GM21529 (cell line): ENCODE measurements at regions not wholly inside any gene's neighbourhood (a gene's known extent, or its start where the extent isn't known, plus 50 kb on each side); places are given as distances from the start of the nearest gene placed in this dataset.
"Not testable (repeated sequence)": the region's sequence is repeated elsewhere in the genome, so short reads cannot be mapped to it uniquely, and the experiment has no call there.

Experiments used
- ATAC-seq: cut with Tn5 transposase; IDR thresholded peaks from one replicate; pipeline ENCODE4 v1.9.1; 2021; ENCODE audit not compliant: unreplicated experiment

- ATAC-seq: no peak
Observed at GRCh38 chr2:133867166-133867565, 298.9 kb upstream of the NCKAP5 start.

- no peak for ATAC-seq
Observed at GRCh38 chr2:133871545-133872209, 303.4 kb upstream of the NCKAP5 start.

- no peak for ATAC-seq
Observed at GRCh38 chr2:133878326-133878725, 310.1 kb upstream of the NCKAP5 start.

- ATAC-seq: no peak
Observed at GRCh38 chr2:133879703-133880102, 311.4 kb upstream of the NCKAP5 start.

- ATAC-seq: not testable (repeated sequence)
Observed at GRCh38 chr2:133882159-133882558, 313.9 kb upstream of the NCKAP5 start.

GRCh38 chr2:133884739-133885381 is 316.6 kb upstream of the NCKAP5 start:
- no peak for ATAC-seq

- ATAC-seq: no peak
Observed at GRCh38 chr2:133885847-133886246, 317.6 kb upstream of the NCKAP5 start.

- peak; percentile 93 for ATAC-seq
Observed at GRCh38 chr2:133886735-133887675, 318.7 kb upstream of the NCKAP5 start.

- no peak for ATAC-seq
Observed at GRCh38 chr2:133887676-133888040, 319.4 kb upstream of the NCKAP5 start.

GRCh38 chr2:133888107-133888506 is 319.8 kb upstream of the NCKAP5 start:
- no peak for ATAC-seq

GRCh38 chr2:133888621-133889219 is 320.5 kb upstream of the NCKAP5 start:
- ATAC-seq: no peak

- no peak for ATAC-seq
Observed at GRCh38 chr2:133892352-133892913, 324.2 kb upstream of the NCKAP5 start.

- no peak for ATAC-seq
Observed at GRCh38 chr2:133894429-133894828, 326.2 kb upstream of the NCKAP5 start.

- ATAC-seq: not testable (repeated sequence)
Observed at GRCh38 chr2:133897838-133898237, 329.6 kb upstream of the NCKAP5 start.

- ATAC-seq: no peak
Observed at GRCh38 chr2:133900909-133901308, 332.6 kb upstream of the NCKAP5 start.

GRCh38 chr2:133906396-133906795 is 338.1 kb upstream of the NCKAP5 start:
- ATAC-seq: no peak

- no peak for ATAC-seq
Observed at GRCh38 chr2:133906926-133907325, 338.7 kb upstream of the NCKAP5 start.

- no peak for ATAC-seq
Observed at GRCh38 chr2:133908171-133908570, 339.9 kb upstream of the NCKAP5 start.

- no peak for ATAC-seq
Observed at GRCh38 chr2:133918141-133918540, 335.7 kb upstream of the MGAT5 start.

GRCh38 chr2:133919285-133919684 is 334.6 kb upstream of the MGAT5 start:
- ATAC-seq: no peak

GRCh38 chr2:133927894-133928293 is 326.0 kb upstream of the MGAT5 start:
- ATAC-seq: no peak
